HG03097 (cell line): ENCODE measurements at regions not wholly inside any gene's neighbourhood (a gene's known extent, or its start where the extent isn't known, plus 50 kb on each side); places are given as distances from the start of the nearest gene placed in this dataset.
"Not testable (repeated sequence)": the region's sequence is repeated elsewhere in the genome, so short reads cannot be mapped to it uniquely, and the experiment has no call there.

ENCODE experiments used
- ATAC-seq: cut with Tn5 transposase; IDR thresholded peaks from one replicate; pipeline ENCODE4 v1.9.1; 2021; ENCODE audit not compliant: unreplicated experiment, low FRiP score

- no peak for ATAC-seq
Observed at GRCh38 chr6:51203504-51203903, 384.8 kb downstream of the TFAP2B start.

DNA sequence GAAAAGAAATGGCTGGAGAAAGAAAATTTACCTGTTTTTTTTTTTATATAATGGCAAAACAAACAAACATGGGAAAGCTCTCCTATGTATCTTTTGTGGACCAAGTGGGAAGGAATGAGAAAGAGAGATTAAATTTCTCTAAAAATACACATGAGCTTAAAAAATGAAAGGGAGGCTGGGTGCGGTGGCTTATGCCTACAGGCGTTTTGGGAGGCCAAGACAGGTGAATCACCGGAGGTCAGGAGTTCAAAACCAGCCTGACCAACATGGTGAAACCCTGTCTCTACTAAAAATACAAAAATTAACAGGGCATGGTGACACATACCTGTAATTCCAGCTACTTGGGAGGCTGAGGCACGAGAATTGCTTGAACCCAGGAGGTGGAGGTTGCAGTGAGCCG lies 388.0 kb downstream of the TFAP2B start:
- ATAC-seq: not testable (repeated sequence)

- ATAC-seq: no peak
Observed at GRCh38 chr6:51209651-51210050, 391.0 kb downstream of the TFAP2B start.

DNA sequence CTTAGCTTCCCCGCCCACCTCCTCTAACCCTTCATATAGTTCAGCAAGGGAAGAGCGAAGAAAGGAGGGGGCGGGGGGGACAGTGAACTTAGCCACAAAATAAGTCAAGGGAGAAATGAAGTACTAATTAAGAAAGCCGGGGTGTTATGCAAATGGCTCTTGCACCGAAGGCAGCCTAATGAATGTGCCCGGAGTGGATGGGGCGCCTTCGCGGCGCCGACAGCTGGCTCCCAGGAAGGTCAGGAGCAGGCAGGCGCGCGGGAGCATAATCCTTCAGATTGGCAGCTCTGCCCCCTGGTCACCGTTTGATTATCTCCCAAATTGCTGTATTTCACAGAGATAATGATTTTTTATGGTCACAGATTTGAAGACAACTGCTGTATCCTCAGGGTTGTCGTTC lies 395.1 kb downstream of the TFAP2B start:
- no peak for ATAC-seq

DNA sequence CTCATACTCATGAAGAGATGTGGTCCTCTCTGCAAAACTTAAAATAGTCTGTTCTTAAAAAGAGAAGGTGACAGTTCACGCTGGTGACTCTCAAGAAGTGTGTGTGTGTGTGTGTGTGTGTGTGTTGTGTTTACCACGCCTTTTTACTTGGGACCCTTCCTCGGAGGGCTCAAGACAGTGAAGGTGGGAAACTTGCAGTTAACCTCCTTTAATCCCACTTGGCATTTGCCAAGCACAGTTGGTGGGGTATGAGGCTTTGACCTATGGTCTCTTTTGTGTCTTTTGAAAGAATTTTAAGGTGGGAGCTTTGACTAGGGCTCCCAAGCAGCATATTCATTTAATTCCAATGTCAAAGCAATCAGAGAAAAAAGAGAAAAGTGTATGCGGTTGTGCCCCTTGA lies 395.8 kb downstream of the TFAP2B start:
- no peak for ATAC-seq

DNA sequence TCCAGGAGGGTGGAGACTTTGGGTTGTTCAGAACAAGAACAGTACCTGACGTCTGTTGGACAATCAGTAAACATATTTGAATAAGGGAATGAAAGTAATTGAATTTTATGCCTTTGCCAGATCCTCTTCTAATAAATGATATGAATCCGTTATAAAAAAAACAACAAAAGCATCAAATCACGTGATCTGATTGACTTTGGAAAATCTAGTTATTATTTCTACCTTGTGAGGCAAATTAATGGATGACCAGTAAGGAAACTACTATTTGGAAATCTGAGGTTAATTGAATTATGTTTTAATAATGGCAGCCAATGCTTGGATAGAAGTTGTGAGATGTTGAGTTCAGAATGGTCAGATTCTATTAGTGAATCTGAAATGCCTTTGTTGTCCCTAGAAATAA lies 399.5 kb downstream of the TFAP2B start:
- no peak for ATAC-seq

DNA sequence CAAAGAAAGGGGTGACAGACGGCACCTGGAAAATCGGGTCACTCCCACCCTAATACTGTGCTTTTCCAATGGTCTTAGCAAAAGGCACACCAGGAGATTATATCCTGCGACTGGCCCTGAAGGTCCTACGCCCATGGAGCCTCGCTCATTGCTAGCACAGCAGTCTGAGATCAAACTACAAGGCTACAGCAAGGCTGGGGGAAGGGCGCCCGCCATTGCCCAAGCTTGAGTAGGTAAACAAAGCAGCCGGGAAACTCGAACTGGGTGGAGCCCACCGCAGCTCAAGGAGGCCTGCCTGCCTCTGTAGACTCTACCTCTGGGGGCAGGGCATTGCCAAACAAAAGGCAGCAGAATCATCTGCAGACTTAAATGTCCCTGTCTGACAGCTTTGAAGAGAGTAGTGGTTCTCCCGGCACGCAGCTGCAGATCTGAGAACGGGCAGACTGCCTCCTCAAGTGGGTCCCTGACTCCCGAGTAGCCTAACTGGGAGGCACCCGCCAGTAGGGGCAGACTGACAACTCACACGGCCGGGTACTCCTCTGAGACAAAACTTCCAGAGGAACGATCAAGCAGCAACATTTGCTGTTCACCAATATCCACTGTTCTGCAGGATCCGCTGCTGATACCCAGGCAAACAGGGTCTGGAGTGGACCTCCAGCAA lies 406.0 kb downstream of the TFAP2B start:
- not testable (repeated sequence) for ATAC-seq

GRCh38 chr6:51241376-51241775 lies 422.7 kb downstream of the TFAP2B start:
- no peak for ATAC-seq

DNA sequence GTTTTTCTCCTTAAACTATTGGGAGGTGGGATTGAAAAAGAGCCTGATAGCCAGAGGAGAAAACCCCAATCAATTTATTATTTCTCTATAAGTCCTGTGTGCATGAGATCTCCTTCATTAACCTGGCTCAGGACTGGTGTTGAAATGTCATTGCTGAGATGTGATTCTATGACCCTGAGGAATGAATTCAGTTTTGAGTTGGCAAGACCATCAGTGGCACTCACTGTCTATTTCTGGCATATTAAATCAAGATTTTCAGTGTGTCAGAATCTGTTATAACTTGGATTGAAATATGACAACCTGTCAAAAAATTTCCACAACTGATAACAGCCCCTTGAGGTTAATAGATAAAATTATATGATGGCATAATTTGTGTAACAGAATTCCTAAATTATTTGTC lies 431.1 kb downstream of the TFAP2B start:
- ATAC-seq: no peak

DNA sequence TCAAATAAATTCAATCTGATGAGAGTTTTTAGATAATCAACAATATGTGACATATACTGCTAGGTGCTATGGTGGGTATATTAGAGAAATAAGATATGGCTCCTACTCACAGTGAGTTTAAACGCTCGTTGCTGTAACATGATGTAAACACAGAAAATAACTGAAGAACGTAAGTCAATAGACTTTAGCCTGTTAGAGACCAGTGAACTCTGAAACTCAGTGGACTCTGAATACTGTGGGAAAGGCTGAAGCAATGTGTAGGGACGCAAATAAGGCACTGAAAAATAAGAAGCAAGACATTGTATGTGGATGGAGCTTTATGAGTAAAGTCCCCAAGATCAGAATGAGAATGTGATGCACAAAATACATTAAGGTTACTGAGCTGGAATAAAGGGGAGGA lies 431.6 kb downstream of the TFAP2B start:
- ATAC-seq: no peak

DNA sequence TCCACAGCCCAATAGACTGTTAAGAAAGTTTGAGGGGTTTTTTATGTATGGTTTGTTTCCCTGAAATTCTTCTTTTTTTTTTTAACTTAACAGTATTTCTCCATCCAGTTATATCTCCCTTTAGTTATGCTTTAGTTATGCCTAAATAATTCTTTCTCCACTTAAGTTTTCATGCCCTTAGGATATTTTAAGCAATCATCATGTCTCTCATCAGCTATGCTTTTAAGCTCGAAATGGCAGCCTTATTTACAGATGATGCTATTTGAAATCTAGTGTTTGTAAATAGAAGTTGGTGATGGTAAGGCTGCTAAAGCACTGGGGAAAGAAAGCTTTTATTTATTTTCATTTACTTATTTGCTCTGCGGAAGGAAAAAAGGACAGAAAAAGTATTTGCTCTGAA lies 439.3 kb downstream of the TFAP2B start:
- ATAC-seq: no peak

GRCh38 chr6:51260003-51260402 lies 441.3 kb downstream of the TFAP2B start:
- no peak for ATAC-seq

GRCh38 chr6:51261691-51262090 lies 443.0 kb downstream of the TFAP2B start:
- ATAC-seq: no peak

- no peak for ATAC-seq
Observed at GRCh38 chr6:51265426-51265825, 446.8 kb downstream of the TFAP2B start.

GRCh38 chr6:51266604-51267003 lies 447.9 kb downstream of the TFAP2B start:
- ATAC-seq: no peak

- no peak for ATAC-seq
Observed at GRCh38 chr6:51268666-51269065, 450.0 kb downstream of the TFAP2B start.

- no peak for ATAC-seq
Observed at GRCh38 chr6:51269876-51270275, 451.2 kb downstream of the TFAP2B start.

DNA sequence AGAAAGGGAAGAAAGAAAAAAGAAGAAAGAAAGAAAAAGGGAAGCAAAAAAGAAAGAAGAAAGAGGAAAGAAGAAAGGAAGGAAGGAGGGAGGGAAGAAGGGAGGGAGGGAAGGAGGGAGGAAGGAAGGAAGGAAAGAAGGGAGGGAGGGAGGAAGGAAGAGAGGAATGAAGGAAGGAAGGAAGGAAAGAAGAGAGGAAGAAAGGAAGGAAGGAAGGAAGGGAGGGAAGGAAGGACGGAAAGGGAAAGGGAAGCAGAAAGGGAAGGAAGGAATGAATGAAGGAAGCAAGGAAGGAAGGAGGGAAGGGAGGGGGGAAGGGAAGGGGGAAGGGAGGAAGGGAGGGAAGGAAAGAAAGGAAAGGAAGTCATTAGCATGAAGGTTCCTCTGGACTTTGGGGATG lies 452.9 kb downstream of the TFAP2B start:
- no peak for ATAC-seq

DNA sequence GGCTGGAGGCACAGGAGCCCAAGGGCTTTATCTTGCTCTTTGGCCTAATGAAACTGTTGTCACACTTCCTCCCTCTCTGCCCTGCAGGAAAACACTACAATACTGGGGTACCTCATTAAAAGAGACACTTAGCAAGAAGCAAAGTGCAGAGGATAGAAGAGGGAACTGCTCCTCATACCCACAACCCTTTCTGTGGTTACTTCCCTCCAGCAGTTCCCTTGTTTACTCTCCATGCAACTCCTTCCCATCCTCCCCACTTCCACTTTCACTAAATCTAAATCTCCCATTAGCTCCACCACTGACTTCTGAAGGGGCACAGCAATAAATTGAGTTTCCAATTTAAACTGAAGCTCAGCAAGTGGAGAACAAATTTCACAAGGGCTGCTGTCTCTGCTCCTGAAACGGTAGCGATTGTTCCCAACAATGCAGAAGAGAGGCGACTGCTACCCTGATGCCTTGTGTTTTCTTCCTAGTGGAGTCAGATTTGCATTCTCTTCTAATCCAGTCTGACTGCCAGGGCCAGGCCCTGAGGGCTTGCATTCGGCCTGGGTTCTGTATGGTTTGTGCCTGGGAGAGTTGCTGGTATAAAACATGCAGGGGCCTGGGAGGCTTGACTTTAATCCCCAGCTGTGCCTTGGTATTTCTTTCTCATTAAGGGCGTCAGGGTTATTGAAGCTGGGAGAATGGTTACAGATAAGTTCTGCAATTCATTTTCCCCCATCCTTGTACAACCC lies 454.7 kb downstream of the TFAP2B start:
- ATAC-seq: no peak

- no peak for ATAC-seq
Observed at GRCh38 chr6:51277474-51277873, 458.8 kb downstream of the TFAP2B start.

- ATAC-seq: no peak
Observed at GRCh38 chr6:51282026-51282425, 463.4 kb downstream of the TFAP2B start.

DNA sequence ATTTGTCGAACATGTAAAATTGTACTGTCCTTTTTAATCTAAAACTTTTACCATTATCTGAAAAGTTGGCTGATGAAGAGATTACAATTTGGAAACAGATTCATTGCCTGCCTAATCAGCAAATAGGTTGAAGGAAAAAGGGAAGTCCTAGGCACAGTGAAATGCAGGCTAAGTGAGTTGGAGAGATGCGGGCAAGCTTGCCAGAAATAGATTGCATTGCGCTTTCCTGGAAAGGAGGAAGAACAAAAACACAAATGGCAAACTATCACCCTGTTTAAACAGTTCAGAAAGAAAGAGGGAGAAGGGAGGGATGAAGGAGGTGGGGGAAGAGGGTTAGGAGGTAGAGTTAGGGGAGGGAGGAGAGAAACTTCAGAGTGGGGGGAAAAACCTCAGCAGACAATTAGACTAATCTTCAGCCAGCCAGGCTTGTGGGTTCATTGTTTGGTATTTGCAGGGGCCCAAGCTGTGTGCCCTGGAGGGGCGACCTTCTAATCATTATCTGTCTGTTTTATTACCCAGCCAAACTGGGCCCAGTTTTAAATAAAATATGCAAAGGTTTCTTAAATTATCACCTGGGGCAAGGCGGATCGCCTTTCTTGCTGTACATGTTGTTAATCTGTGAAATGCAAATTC lies 465.2 kb downstream of the TFAP2B start:
- no peak for ATAC-seq
